GM23248 (cell line): ENCODE measurements at regions not wholly inside any gene's neighbourhood (a gene's known extent, or its start where the extent isn't known, plus 50 kb on each side); places are given as distances from the start of the nearest gene placed in this dataset.

Experiments used
- DNase-seq: peaks from one replicate; pipeline ENCODE4 v3.0.0-alpha.2; 2015
- H2AFZ ChIP-seq: fragments of 200-600 bp; sonication (generic); 2 replicates; pipeline ENCODE4 v1.6.1; 2016; ENCODE audit warnings: antibody characterized with exemption
- H3F3A ChIP-seq: fragments of 200-600 bp; sonication (generic); 2 replicates; pipeline ENCODE4 v1.6.1; 2016; ENCODE audit warnings: mild to moderate bottlenecking, antibody characterized with exemption, mixed run types; ENCODE audit not compliant: insufficient read depth
- H3K27ac ChIP-seq: fragments of 200-600 bp; sonication (generic); 2 replicates; pipeline ENCODE4 v1.5.1; 2016; ENCODE audit warnings: mild to moderate bottlenecking
- H3K27me3 ChIP-seq: fragments of 200-600 bp; sonication (generic); replicated peaks from 2 replicates; pipeline ENCODE4 v1.6.1; 2016; ENCODE audit warnings: mild to moderate bottlenecking; ENCODE audit not compliant: insufficient read depth
- H3K36me3 ChIP-seq: fragments of 200-600 bp; sonication (generic); 2 replicates; pipeline ENCODE4 v1.6.1; 2016; ENCODE audit warnings: low read depth, mild to moderate bottlenecking
- H3K4me1 ChIP-seq: fragments of 200-600 bp; sonication (generic); 2 replicates; pipeline ENCODE4 v1.6.1; 2016; ENCODE audit warnings: mild to moderate bottlenecking; ENCODE audit not compliant: insufficient read depth
- H3K4me2 ChIP-seq: fragments of 200-600 bp; sonication (generic); one replicate; pipeline ENCODE4 v1.6.1; 2016; ENCODE audit warnings: mild to moderate bottlenecking; ENCODE audit not compliant: unreplicated experiment
- H3K4me3 ChIP-seq: fragments of 200-600 bp; sonication (generic); 2 replicates; pipeline ENCODE4 v1.5.1; 2016; ENCODE audit warnings: mild to moderate bottlenecking
- H3K79me2 ChIP-seq: fragments of 200-600 bp; sonication (generic); 2 replicates; pipeline ENCODE4 v1.6.1; 2016; ENCODE audit warnings: mild to moderate bottlenecking; ENCODE audit not compliant: insufficient read depth
- H3K9ac ChIP-seq: fragments of 200-600 bp; sonication (generic); 2 replicates; pipeline ENCODE4 v1.6.1; 2016; ENCODE audit warnings: mild to moderate bottlenecking
- H3K9me2 ChIP-seq: fragments of 200-600 bp; sonication (generic); 2 replicates; pipeline ENCODE4 v1.6.1; 2016; ENCODE audit warnings: mixed run types, mild to moderate bottlenecking, moderate library complexity; ENCODE audit not compliant: insufficient read depth
- H3K9me3 ChIP-seq: fragments of 200-600 bp; sonication (generic); one replicate; pipeline ENCODE4 v1.6.1; 2017; ENCODE audit warnings: low read depth
- H4K20me1 ChIP-seq: fragments of 200-600 bp; sonication (generic); 2 replicates; pipeline ENCODE4 v1.6.0; 2016; ENCODE audit not compliant: insufficient read depth
- EZH2 ChIP-seq: fragments of 200-600 bp; sonication (generic); IDR thresholded peaks from 2 replicates; pipeline ENCODE4 v1.6.1; 2018; ENCODE audit warnings: antibody characterized with exemption, mild to moderate bottlenecking; ENCODE audit not compliant: insufficient read depth, poor library complexity, severe bottlenecking
- EZH2phosphoT487 ChIP-seq: fragments of 200-600 bp; sonication (generic); IDR thresholded peaks from 2 replicates; pipeline ENCODE4 v1.6.1; 2018; ENCODE audit warnings: antibody characterized with exemption, moderate library complexity, mild to moderate bottlenecking, low read depth; ENCODE audit not compliant: insufficient read depth
- WGBS, 2 experiments: methylation state at CpG; one replicate each; pipeline ENCODE4 v1.1.6; 2015 to 2017; ENCODE audit warnings: low lambda C conversion rate in 2 of 2, low coverage in 1 of 2; ENCODE audit errors: missing lambda C conversion rate in 2 of 2; 5-methylcytosine and 5-hydroxymethylcytosine counted together
- in situ Hi-C: fragments of 300-500 bp; cut with MboI; formaldehyde crosslinking; loops from 2 replicates; pipeline ENCODE4 v1.15.0; 2020

DNA sequence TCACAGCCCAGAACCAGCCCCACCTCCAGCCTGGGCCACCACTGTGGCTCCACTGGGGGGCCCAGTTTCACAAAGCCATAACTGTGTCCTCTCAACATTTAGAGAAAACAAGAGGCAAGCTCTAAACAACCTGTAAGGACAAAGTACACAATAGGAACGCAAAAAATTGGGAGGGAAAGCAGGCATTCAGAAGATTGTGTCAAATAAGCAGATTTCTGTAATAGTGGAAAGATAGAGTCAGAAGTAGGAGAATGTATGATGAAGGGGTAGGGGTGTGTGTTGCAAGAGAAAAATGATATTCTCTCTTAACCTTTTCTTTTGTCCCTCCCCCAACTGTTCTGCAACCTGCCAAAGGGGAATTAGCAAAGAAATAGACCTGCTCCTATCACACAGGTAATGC lies 449.9 kb upstream of the NPVF start:
- Histone ChIP-seq H3K79me2 (no peaks in the 10 kb centered on the region), H3K36me3 (no peaks in the 10 kb centered on the region)

DNA sequence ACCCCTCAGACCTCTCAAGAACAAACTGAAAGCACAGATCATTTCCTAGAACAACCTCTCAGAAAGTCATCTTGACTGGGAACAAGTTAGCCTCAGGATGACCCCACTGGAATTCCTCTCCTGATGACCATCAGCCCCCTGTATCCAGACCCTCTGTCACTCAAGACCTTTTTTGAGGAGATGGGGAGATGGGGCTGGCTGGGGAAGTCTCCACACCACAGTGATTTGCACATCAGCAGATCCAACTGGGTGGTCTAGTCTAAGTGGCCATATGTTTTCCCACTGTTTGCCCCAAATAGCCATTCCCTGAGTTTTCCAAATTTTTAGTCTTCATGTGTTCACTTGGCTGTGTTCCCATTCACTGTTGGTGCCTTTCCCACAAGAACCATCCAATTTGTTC lies 452.4 kb upstream of the NPVF start:
- no peak overlapping the region for H3K27ac ChIP-seq
- no peaks in the 10 kb centered on the region for H3K9me2 ChIP-seq
- no peak for TF ChIP-seq EZH2
- H3K36me3 ChIP-seq = no peaks in the 10 kb centered on the region
- no peaks in the 10 kb centered on the region for H3K4me1 ChIP-seq
- H3K9ac ChIP-seq = no peak overlapping the region
- no peaks in the 10 kb centered on the region for H3K27me3 ChIP-seq
- H3F3A ChIP-seq = no peaks in the 10 kb centered on the region
- H3K4me2 ChIP-seq = no peak overlapping the region
- H2AFZ ChIP-seq = no peak overlapping the region
- no peaks in the 10 kb centered on the region for H4K20me1 ChIP-seq
- no peaks in the 10 kb centered on the region for H3K79me2 ChIP-seq
- DNase-seq = no peak
- H3K4me3 ChIP-seq = no peak overlapping the region
- no peaks in the 10 kb centered on the region for H3K9me3 ChIP-seq
- in situ Hi-C loops = no loop called here

More for the DNA sequence above, 449.9 kb upstream of the NPVF start:
- Histone ChIP-seq H3K27ac (no peak overlapping the region), H3K27me3 (no peaks in the 10 kb centered on the region), H2AFZ (no peak overlapping the region), H3K4me3 (no peak overlapping the region), H3K9me2 (no peaks in the 10 kb centered on the region), H3K9me3 (no peaks in the 10 kb centered on the region), H3K4me2 (no peak overlapping the region), H4K20me1 (no peaks in the 10 kb centered on the region), H3K4me1 (no peaks in the 10 kb centered on the region), H3F3A (no peaks in the 10 kb centered on the region), H3K9ac (no peak overlapping the region)
- TF ChIP-seq EZH2 = no peak
- no peak for TF ChIP-seq EZH2phosphoT487
- in situ Hi-C loops = no loop called here
- 65 to 67% methylated on average over 1 of the region's 1 CpG for WGBS, 2 experiments
- DNase-seq = no peak

DNA sequence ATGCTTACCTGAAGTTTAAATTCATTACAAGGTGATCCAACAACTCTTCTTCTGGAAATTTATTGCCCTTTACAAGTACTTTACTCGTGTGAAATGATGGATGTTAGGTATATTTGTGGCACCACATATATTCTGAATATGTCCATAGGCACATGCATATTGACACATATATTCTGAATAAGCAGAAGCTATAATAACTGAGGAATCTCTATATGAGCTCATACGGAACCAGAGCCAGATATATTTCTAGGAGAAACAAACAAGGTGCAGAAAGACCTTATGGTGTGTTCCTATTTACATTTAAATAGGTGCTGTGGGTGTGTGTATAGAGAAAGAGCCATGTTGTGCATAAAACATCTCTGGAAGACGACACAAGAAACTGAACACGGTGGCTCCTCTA lies 456.1 kb upstream of the NPVF start:
- Histone ChIP-seq H3K79me2 (no peaks in the 10 kb centered on the region), H3K4me1 (no peaks in the 10 kb centered on the region), H2AFZ (no peak overlapping the region), H3F3A (no peaks in the 10 kb centered on the region), H3K36me3 (no peaks in the 10 kb centered on the region), H4K20me1 (no peaks in the 10 kb centered on the region), H3K9me3 (no peaks in the 10 kb centered on the region), H3K4me2 (no peak overlapping the region), H3K27me3 (no peaks in the 10 kb centered on the region), H3K9me2 (no peaks in the 10 kb centered on the region), H3K9ac (no peak overlapping the region), H3K4me3 (no peak overlapping the region), H3K27ac (no peak overlapping the region)
- DNase-seq = no peak
- TF ChIP-seq EZH2 (no peak), EZH2phosphoT487 (no peak)
- in situ Hi-C loops = no loop called here
- WGBS, 2 experiments = 28 to 33% methylated on average over 4 of the region's 4 CpGs

DNA sequence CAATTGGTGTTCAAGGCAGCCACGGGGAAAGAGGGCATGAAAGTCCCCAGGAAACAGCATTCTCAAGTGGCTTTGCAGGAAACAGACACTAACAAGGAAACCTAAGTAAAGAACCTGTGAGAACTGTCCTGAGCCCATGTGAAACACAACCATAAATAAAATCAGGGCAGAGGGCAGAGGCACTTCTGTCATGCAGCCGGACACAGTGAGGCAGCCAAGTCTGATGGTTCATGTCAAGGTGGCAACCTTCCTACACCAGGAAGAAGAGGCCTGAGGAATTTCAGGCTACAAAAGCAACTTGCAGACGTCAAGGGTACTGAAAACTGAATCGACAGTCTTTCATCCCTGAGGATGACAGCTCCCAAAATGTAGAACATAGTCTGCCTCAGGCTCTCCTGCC lies 458.2 kb upstream of the NPVF start:
- TF ChIP-seq EZH2phosphoT487 = no peak
- TF ChIP-seq EZH2 = no peak

DNA sequence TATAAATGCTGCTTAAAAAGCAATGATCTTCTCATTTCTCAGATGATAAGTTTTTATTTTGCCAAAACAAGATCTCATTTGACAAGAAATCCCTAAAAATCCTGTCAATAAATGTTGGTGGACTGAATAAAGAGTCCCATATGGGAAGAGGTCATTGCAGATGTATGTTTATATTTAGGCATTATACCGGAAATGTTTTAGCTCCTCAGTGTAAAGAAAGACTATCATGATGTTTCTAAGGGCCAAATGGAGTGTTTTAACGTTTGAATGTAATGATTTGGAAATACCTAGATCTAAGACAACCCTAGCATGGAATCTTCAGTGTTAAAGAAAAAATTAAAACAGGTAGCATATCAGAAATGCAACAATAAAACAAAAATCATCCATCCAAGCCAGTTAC lies 457.8 kb upstream of the NFE2L3 start:
- no peaks in the 10 kb centered on the region for H3K9me3 ChIP-seq
- no peaks in the 10 kb centered on the region for H3K9me2 ChIP-seq
- H3K27me3 ChIP-seq = no peaks in the 10 kb centered on the region
- H3K4me3 ChIP-seq = no peak overlapping the region
- no peak overlapping the region for H3K27ac ChIP-seq
- no peak overlapping the region for H2AFZ ChIP-seq
- no peaks in the 10 kb centered on the region for H3F3A ChIP-seq
- H3K36me3 ChIP-seq = no peaks in the 10 kb centered on the region
- DNase-seq = no peak
- no peaks in the 10 kb centered on the region for H3K4me1 ChIP-seq
- no peak overlapping the region for H3K9ac ChIP-seq
- 26 to 34% methylated on average over 2 of the region's 2 CpGs for WGBS, 2 experiments
- H3K4me2 ChIP-seq = no peak overlapping the region
- TF ChIP-seq EZH2 (no peak), EZH2phosphoT487 (no peak)
- in situ Hi-C loops = no loop called here
- no peaks in the 10 kb centered on the region for H4K20me1 ChIP-seq
- no peaks in the 10 kb centered on the region for H3K79me2 ChIP-seq

More for the DNA sequence above, 458.2 kb upstream of the NPVF start:
- Histone ChIP-seq H3K4me1 (no peaks in the 10 kb centered on the region), H2AFZ (no peak overlapping the region), H3K9me3 (no peaks in the 10 kb centered on the region), H3K9me2 (no peaks in the 10 kb centered on the region), H3F3A (no peaks in the 10 kb centered on the region), H3K27me3 (no peaks in the 10 kb centered on the region), H3K27ac (no peak overlapping the region), H3K4me2 (no peak overlapping the region), H4K20me1 (no peaks in the 10 kb centered on the region), H3K9ac (no peak overlapping the region), H3K36me3 (no peaks in the 10 kb centered on the region), H3K4me3 (no peak overlapping the region), H3K79me2 (no peaks in the 10 kb centered on the region)
- in situ Hi-C loops = no loop called here
- WGBS, 2 experiments = 31 to 48% methylated on average over 4 of the region's 4 CpGs
- no peak for DNase-seq
